VCaP (cell line): ENCODE measurements at regions not wholly inside any gene's neighbourhood (a gene's known extent, or its start where the extent isn't known, plus 50 kb on each side); places are given as distances from the start of the nearest gene placed in this dataset.

ENCODE experiments used
- H3K27ac ChIP-seq: fragments of 450-650 bp; 2 replicates; pipeline ENCODE4 v1.5.1; 2017
- CTCF ChIP-seq: fragments of 450-650 bp; conservative IDR thresholded peaks from 2 replicates; pipeline ENCODE4 v1.5.1; 2017; ENCODE audit warnings: mild to moderate bottlenecking, moderate library complexity

GRCh38 chr2:60657673-60658072 lies 98.4 kb upstream of the PAPOLG start:
- TF ChIP-seq CTCF = no peak
- H3K27ac ChIP-seq = no peak overlapping the region

GRCh38 chr2:60659026-60659425 lies 97.0 kb upstream of the PAPOLG start:
- H3K27ac ChIP-seq = no peak overlapping the region

GRCh38 chr2:60661073-60661738 lies 94.9 kb upstream of the PAPOLG start:
- H3K27ac ChIP-seq = no peak overlapping the region
- TF ChIP-seq CTCF = no peak

More at GRCh38 chr2:60659026-60659425, 97.0 kb upstream of the PAPOLG start:
- TF ChIP-seq CTCF = no peak

GRCh38 chr2:60662781-60663180 lies 93.3 kb upstream of the PAPOLG start:
- H3K27ac ChIP-seq = no peak overlapping the region
- no peak for TF ChIP-seq CTCF

GRCh38 chr2:60671966-60672365 lies 84.1 kb upstream of the PAPOLG start:
- no peak for TF ChIP-seq CTCF
- H3K27ac ChIP-seq = no peak overlapping the region

- TF ChIP-seq CTCF = peak; percentile 98
- H3K27ac ChIP-seq = no peak overlapping the region
Observed at GRCh38 chr2:60674524-60675165, 81.4 kb upstream of the PAPOLG start.

- TF ChIP-seq CTCF = no peak
- H3K27ac ChIP-seq = no peak overlapping the region
Observed at GRCh38 chr2:60675301-60675700, 80.8 kb upstream of the PAPOLG start.
